IMR-90 (cell line): ENCODE measurements at regions not wholly inside any gene's neighbourhood (a gene's known extent, or its start where the extent isn't known, plus 50 kb on each side); places are given as distances from the start of the nearest gene placed in this dataset.

Experiments used
- ATAC-seq: fragments of 200-7000 bp; cut with Tn5 transposase; 2 replicates; pipeline ENCODE4 v1.9.1; 2020; ENCODE audit warnings: low read depth, mild to moderate bottlenecking, moderate library complexity
- BruUV-seq: library from RNA; stranded (reverse); fragments of 400-500 nt; replicated peaks from 2 replicates; lab custom pipeline; 2021; lab: Mats Ljungman, UMichigan
- CTCF ChIA-PET: fragments of 300-600 bp; formaldehyde crosslinking; extraction: SDS; loops from one replicate; lab custom pipeline; 2021; ENCODE audit warnings: antibody characterized with exemption; lab: Yijun Ruan, JAX
- POLR2A ChIA-PET: fragments of 300-600 bp; sonication (Branson Sonifier 250); formaldehyde crosslinking; loops from one replicate; lab custom pipeline; 2022; ENCODE audit warnings: antibody characterized with exemption; ENCODE audit not compliant: unreplicated experiment; lab: Charles Lee
- DNase-seq: peaks from one replicate; pipeline ENCODE4 v3.0.0; 2013
- H2AFZ ChIP-seq: replicated peaks from 2 replicates; pipeline ENCODE3; 2013; ENCODE audit warnings: low read length, mild to moderate bottlenecking; ENCODE audit not compliant: poor library complexity
- H2AK5ac ChIP-seq: 2 replicates; pipeline ENCODE4 v1.6.1; 2013; ENCODE audit warnings: low read depth, low read length, inconsistent platforms
- H2AK9ac ChIP-seq: replicated peaks from 2 replicates; pipeline ENCODE3; 2013; ENCODE audit warnings: mild to moderate bottlenecking, low read depth, low read length, moderate library complexity; ENCODE audit not compliant: poor library complexity
- H2BK120ac ChIP-seq: 2 replicates; pipeline ENCODE4 v1.6.1; 2013; ENCODE audit warnings: low read depth, low read length, inconsistent platforms
- H2BK15ac ChIP-seq: 3 replicates; pipeline ENCODE4 v1.6.1; 2013; ENCODE audit warnings: low read depth, low read length, inconsistent platforms
- H2BK20ac ChIP-seq: 2 replicates; pipeline ENCODE4 v1.6.1; 2013; ENCODE audit warnings: low read depth, mild to moderate bottlenecking, inconsistent platforms, low read length, moderate library complexity
- H2BK5ac ChIP-seq: 2 replicates; pipeline ENCODE4 v1.6.1; 2013; ENCODE audit warnings: mild to moderate bottlenecking, low read depth, low read length, inconsistent platforms; ENCODE audit not compliant: poor library complexity, severe bottlenecking
- H3K14ac ChIP-seq: replicated peaks from 2 replicates; pipeline ENCODE4 v1.6.1; 2013; ENCODE audit warnings: low read depth, low read length, inconsistent platforms
- H3K18ac ChIP-seq: 2 replicates; pipeline ENCODE4 v1.6.1; 2013; ENCODE audit warnings: low read depth, low read length, control low read depth
- H3K23ac ChIP-seq: 2 replicates; pipeline ENCODE4 v1.6.1; 2013; ENCODE audit warnings: low read depth, low read length, inconsistent platforms
- H3K27ac ChIP-seq: 2 replicates; pipeline ENCODE4 v1.5.1; 2013; ENCODE audit warnings: mild to moderate bottlenecking, control low read depth, low read length; ENCODE audit not compliant: insufficient read depth
- H3K27me3 ChIP-seq: 2 replicates; pipeline ENCODE4 v1.6.1; 2013; ENCODE audit warnings: low read length; ENCODE audit not compliant: control insufficient read depth, insufficient read depth
- H3K36me3 ChIP-seq: 2 replicates; pipeline ENCODE4 v1.6.1; 2013; ENCODE audit warnings: low read length, mixed read lengths; ENCODE audit not compliant: control insufficient read depth, insufficient read depth
- H3K4ac ChIP-seq: 2 replicates; pipeline ENCODE4 v1.6.1; 2013; ENCODE audit warnings: low read depth, low read length, inconsistent platforms
- H3K4me1 ChIP-seq: 2 replicates; pipeline ENCODE4 v1.6.1; 2013; ENCODE audit warnings: low read length, mixed read lengths; ENCODE audit not compliant: control insufficient read depth, insufficient read depth
- H3K4me2 ChIP-seq: 2 replicates; pipeline ENCODE4 v1.6.1; 2013; ENCODE audit warnings: low read depth, mild to moderate bottlenecking, control low read depth, low read length, moderate library complexity
- H3K4me3 ChIP-seq: 2 replicates; pipeline ENCODE4 v1.5.1; 2013; ENCODE audit warnings: low read depth, mild to moderate bottlenecking, control low read depth, low read length, moderate library complexity; ENCODE audit not compliant: insufficient read depth
- H3K56ac ChIP-seq: 2 replicates; pipeline ENCODE4 v1.6.1; 2013; ENCODE audit warnings: low read length, inconsistent platforms; ENCODE audit not compliant: insufficient read depth; ENCODE audit errors: extremely low read depth
- H3K79me1 ChIP-seq, 2 experiments: 2 replicates each; pipeline ENCODE4 v1.6.1; 2013; ENCODE audit warnings: low read length in 2 of 2, inconsistent platforms in 1 of 2, low read depth in 1 of 2
- H3K9ac ChIP-seq: 2 replicates; pipeline ENCODE4 v1.6.1; 2013; ENCODE audit warnings: low read depth, low read length, control low read depth
- H3K9me1 ChIP-seq: 2 replicates; pipeline ENCODE4 v1.6.1; 2013; ENCODE audit warnings: low read length, inconsistent platforms; ENCODE audit not compliant: insufficient read depth
- H3K9me3 ChIP-seq: 2 replicates; pipeline ENCODE4 v1.6.1; 2013; ENCODE audit warnings: low read length; ENCODE audit not compliant: control insufficient read depth, insufficient read depth
- H4K20me1 ChIP-seq: 2 replicates; pipeline ENCODE4 v1.6.1; 2013; ENCODE audit warnings: low read length, inconsistent platforms; ENCODE audit not compliant: insufficient read depth
- H4K5ac ChIP-seq: 2 replicates; pipeline ENCODE4 v1.6.1; 2013; ENCODE audit warnings: mild to moderate bottlenecking, low read depth, low read length, control low read depth
- H4K8ac ChIP-seq, 2 experiments: 2 replicates each; pipeline ENCODE4 v1.6.1; 2013; ENCODE audit warnings: low read depth in 2 of 2, low read length in 2 of 2, control low read depth in 1 of 2, inconsistent platforms in 1 of 2
- H4K91ac ChIP-seq: 2 replicates; pipeline ENCODE4 v1.6.1; 2013; ENCODE audit warnings: low read depth, low read length, inconsistent platforms; ENCODE audit not compliant: insufficient read depth
- BHLHE40 ChIP-seq: fragments of 150-350 bp; IDR thresholded peaks from 2 replicates; pipeline ENCODE4 v1.6.1; 2016; ENCODE audit warnings: mild to moderate bottlenecking, low read depth, low read length
- CEBPB ChIP-seq: IDR thresholded peaks from 2 replicates; pipeline ENCODE4 v1.6.1; 2012; ENCODE audit warnings: low read depth, low read length, improper control_type of control experiment
- FOS ChIP-seq: fragments of 150-350 bp; IDR thresholded peaks from 2 replicates; pipeline ENCODE4 v1.6.1; 2016; ENCODE audit warnings: low read depth, low read length
- MAFK ChIP-seq: IDR thresholded peaks from 2 replicates; pipeline ENCODE4 v1.6.1; 2012; ENCODE audit warnings: low read depth, low read length, improper control_type of control experiment
- RAD21 ChIP-seq: IDR thresholded peaks from 2 replicates; pipeline ENCODE4 v1.6.1; 2012; ENCODE audit warnings: low read length, improper control_type of control experiment
- RCOR1 ChIP-seq: IDR thresholded peaks from 2 replicates; pipeline ENCODE4 v1.6.1; 2012; ENCODE audit warnings: mild to moderate bottlenecking, low read length, improper control_type of control experiment; ENCODE audit not compliant: insufficient replicate concordance
- RFX5 ChIP-seq: IDR thresholded peaks from 2 replicates; pipeline ENCODE4 v1.8.0; 2012; ENCODE audit warnings: low read depth, mild to moderate bottlenecking, low read length, moderate library complexity
- WGBS, 2 experiments: methylation state at CpG; one replicate each; pipeline versions ENCODE4 v1.1.5 to v1.1.7; 2013; ENCODE audit warnings: missing lambda C conversion rate in 2 of 2; ENCODE audit not compliant: insufficient read length in 1 of 2; ENCODE audit errors: extremely low coverage in 2 of 2; 5-methylcytosine and 5-hydroxymethylcytosine counted together
- dilution Hi-C: fragments of 300-500 bp; cut with HindIII; formaldehyde crosslinking; loops from one replicate; pipeline ENCODE4 v1.14.3; 2018; ENCODE audit warnings: low sequenced_read_pairs; ENCODE audit not compliant: unreplicated experiment
- in situ Hi-C: fragments of 300-500 bp; cut with MboI; formaldehyde crosslinking; loops from 3 replicates; pipeline ENCODE4 v1.14.3; 2019; ENCODE audit warnings: low sequenced_read_pairs, inconsistent platforms, mixed read lengths
- intact Hi-C: fragments of 100-400 bp; cut with micrococcal nuclease; formaldehyde crosslinking; loops from 2 replicates; pipeline ENCODE4 v1.10.0; 2022

DNA sequence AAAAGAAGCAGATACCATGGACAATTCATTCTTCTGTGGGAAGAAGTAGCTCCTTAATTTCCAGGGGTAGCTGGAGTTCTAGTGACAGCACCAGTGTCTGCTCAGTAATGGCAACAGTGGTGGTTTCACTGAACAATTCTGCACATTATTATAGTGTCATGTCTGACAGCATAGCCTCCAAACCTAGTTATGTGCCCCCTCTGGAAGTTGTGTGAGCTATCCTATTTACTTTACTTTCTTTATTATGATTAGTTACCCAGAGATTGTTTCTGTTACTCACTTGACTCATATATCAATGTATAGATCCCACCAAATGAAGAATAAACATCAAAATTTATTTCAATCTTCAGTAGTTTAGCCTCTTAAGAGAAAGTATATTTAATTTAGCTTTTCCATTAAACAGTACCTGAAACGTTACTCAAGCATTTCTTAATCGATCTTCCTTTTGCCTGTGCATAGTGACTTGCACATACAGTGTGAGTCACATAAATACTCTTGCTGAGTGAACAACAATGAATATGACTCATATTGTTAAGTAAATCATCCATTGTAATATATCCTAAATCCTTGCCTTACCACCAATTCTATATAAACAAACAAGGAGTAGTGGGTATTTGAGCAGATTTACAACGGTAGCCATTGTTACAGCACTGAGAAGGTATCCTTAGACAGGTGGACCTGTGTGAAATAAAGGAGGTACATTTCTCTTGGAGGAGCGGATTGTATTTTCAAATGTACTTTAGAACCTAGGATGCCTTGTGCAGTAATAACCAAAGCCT lies 534.7 kb downstream of the ANKRD50 start (continued):
- TF ChIP-seq BHLHE40: peak; percentile 72; the same call in 1 of the 2 replicates
- no peak for TF ChIP-seq RAD21

GRCh38 chr4:124178449-124179021 lies 534.0 kb downstream of the ANKRD50 start:
- no peak overlapping the region for H3K27ac ChIP-seq
- DNase-seq: peak; percentile 58
- peak overlapping the region; percentile 82 for H2BK120ac ChIP-seq
- H3K4ac ChIP-seq: peak overlapping the region; percentile 67
- no peaks in the 10 kb centered on the region for H3K27me3 ChIP-seq
- peak; percentile 24 for ATAC-seq
- 0 out of 2 replicates have a peak overlapping the region, but pooled peaks have one; percentile 32 for H3K23ac ChIP-seq
- intact Hi-C loops (no loop called here), in situ Hi-C loops (no loop called here), dilution Hi-C loops (no loop called here)
- H3K9me1 ChIP-seq: peaks cover 14% of the 10 kb centered on the region
- H4K20me1 ChIP-seq: no peaks in the 10 kb centered on the region; the same call in 1 of the 2 replicates
- BruUV-seq: no TSS peak
- no peaks in the 10 kb centered on the region for H3K36me3 ChIP-seq
- H3K4me1 ChIP-seq: peaks cover 12% of the 10 kb centered on the region
- H2BK15ac ChIP-seq: peak overlapping the region; percentile 49; the same call in 1 of the 3 replicates
- H3K4me2 ChIP-seq: no peak overlapping the region; the same call in 1 of the 2 replicates
- H2AK9ac ChIP-seq: peak overlapping the region; percentile 30
- H4K5ac ChIP-seq: no peak overlapping the region; the same call in 1 of the 2 replicates
- no peaks in the 10 kb centered on the region for H3K79me1 ChIP-seq
- peak overlapping the region; percentile 68; the same call in 1 of the 2 replicates for H4K91ac ChIP-seq
- H2BK20ac ChIP-seq: peak overlapping the region; percentile 70
- TF ChIP-seq RCOR1: no peak
- no peak for TF ChIP-seq CEBPB
- no peak for TF ChIP-seq RFX5
- TF ChIP-seq FOS: no peak
- TF ChIP-seq MAFK: no peak
- peak overlapping the region; percentile 11; the same call in 1 of the 2 replicates for H3K56ac ChIP-seq
- peak overlapping the region; percentile 74 for H2AK5ac ChIP-seq
- no peak overlapping the region for H3K9ac ChIP-seq
- H2BK5ac ChIP-seq: peak overlapping the region; percentile 10
- CTCF ChIA-PET: interaction anchor here (0.9 to 1.3 kb wide), 2 partner anchors 13 to 21 kb away, joined by 4 to 5 read pairs; no protein-coding TSS in a partner anchor
- H3K9me3 ChIP-seq: no peaks in the 10 kb centered on the region
- peak overlapping the region; percentile 24 for H3K18ac ChIP-seq
- peak overlapping the region; percentile 69 for H3K14ac ChIP-seq
- no CpG with 5 or more reads among the region's 4 CpGs for WGBS, 2 experiments
- POLR2A ChIA-PET: no interaction called here
- H2AFZ ChIP-seq: no peak overlapping the region
- H4K8ac ChIP-seq: peak overlapping the region in 1 of 2 experiments; percentile 44; a peak in 2 of 4 replicates
- no peak overlapping the region for H3K4me3 ChIP-seq
